ENCODE measurements at regions not wholly inside any gene's neighbourhood (a gene's known extent, or its start where the extent isn't known, plus 50 kb on each side); places are given as distances from the start of the nearest gene placed in this dataset.

- H3K79me2 ChIP-seq (ENCODE audit: insufficient read depth, low read length) = no peaks in the 10 kb centered on the region
- TF ChIP-seq, protein P1, sequence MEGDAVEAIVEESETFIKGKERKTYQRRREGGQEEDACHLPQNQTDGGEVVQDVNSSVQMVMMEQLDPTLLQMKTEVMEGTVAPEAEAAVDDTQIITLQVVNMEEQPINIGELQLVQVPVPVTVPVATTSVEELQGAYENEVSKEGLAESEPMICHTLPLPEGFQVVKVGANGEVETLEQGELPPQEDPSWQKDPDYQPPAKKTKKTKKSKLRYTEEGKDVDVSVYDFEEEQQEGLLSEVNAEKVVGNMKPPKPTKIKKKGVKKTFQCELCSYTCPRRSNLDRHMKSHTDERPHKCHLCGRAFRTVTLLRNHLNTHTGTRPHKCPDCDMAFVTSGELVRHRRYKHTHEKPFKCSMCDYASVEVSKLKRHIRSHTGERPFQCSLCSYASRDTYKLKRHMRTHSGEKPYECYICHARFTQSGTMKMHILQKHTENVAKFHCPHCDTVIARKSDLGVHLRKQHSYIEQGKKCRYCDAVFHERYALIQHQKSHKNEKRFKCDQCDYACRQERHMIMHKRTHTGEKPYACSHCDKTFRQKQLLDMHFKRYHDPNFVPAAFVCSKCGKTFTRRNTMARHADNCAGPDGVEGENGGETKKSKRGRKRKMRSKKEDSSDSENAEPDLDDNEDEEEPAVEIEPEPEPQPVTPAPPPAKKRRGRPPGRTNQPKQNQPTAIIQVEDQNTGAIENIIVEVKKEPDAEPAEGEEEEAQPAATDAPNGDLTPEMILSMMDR (IDR thresholded peaks at IDR 0.05; ENCODE audit: borderline replicate concordance, extremely low read depth, low read length, poor library complexity, severe bottlenecking) = no peak
- TF ChIP-seq EZH2 (IDR thresholded peaks at IDR 0.05; ENCODE audit: borderline replicate concordance, low read depth, low read length, severe bottlenecking) = no peak
- DNase-seq (peak; percentile 19), ATAC-seq (ENCODE audit: insufficient read depth, low read depth) (peak; percentile 95)
- H3K4me1 ChIP-seq (ENCODE audit: insufficient read depth, low read length) = peaks cover 14% of the 10 kb centered on the region
- no peaks in the 10 kb centered on the region for H4K20me1 ChIP-seq (ENCODE audit: insufficient read depth, low read length)
- H3K9me3 ChIP-seq (ENCODE audit: insufficient read depth, low read length, severe bottlenecking) = no peaks in the 10 kb centered on the region
- H3K27ac ChIP-seq (ENCODE audit: low read length) = no peak overlapping the region
- no peaks in the 10 kb centered on the region for H3K36me3 ChIP-seq (ENCODE audit: insufficient read depth, low read length)
- no peaks in the 10 kb centered on the region for H3K27me3 ChIP-seq (ENCODE audit: insufficient read depth, low read length, poor library complexity)
- no peak overlapping the region for H3K4me3 ChIP-seq (ENCODE audit: low read depth in 1 of 2, low read length in 2 of 2)
- H3K9ac ChIP-seq (ENCODE audit: low read depth, low read length) = no peak overlapping the region
- H2AFZ ChIP-seq (ENCODE audit: low read depth, low read length) = no peak overlapping the region
- 0 out of 2 replicates have a peak overlapping the region, but pooled peaks have one; percentile 19 for H3K4me2 ChIP-seq (ENCODE audit: insufficient read depth, low read length)
Observed at GRCh38 chr21:28272272-28272992, 720.2 kb downstream of the LTN1 start.

- no peak for ATAC-seq (ENCODE audit: insufficient read depth, low read depth)
- Histone ChIP-seq H3K4me3 (ENCODE audit: low read depth in 1 of 2, low read length in 2 of 2) (no peak overlapping the region), H3K9ac (ENCODE audit: low read depth, low read length) (no peak overlapping the region), H3K27ac (ENCODE audit: low read length) (no peak overlapping the region), H3K79me2 (ENCODE audit: insufficient read depth, low read length) (no peaks in the 10 kb centered on the region), H3K4me2 (ENCODE audit: insufficient read depth, low read length) (no peak overlapping the region), H3K27me3 (ENCODE audit: insufficient read depth, low read length, poor library complexity) (no peaks in the 10 kb centered on the region), H3K4me1 (ENCODE audit: insufficient read depth, low read length) (peaks cover 14% of the 10 kb centered on the region), H3K36me3 (ENCODE audit: insufficient read depth, low read length) (no peaks in the 10 kb centered on the region), H3K9me3 (ENCODE audit: insufficient read depth, low read length, severe bottlenecking) (no peaks in the 10 kb centered on the region), H2AFZ (ENCODE audit: low read depth, low read length) (no peak overlapping the region), H4K20me1 (ENCODE audit: insufficient read depth, low read length) (no peaks in the 10 kb centered on the region)
- TF ChIP-seq, protein P1 (IDR thresholded peaks at IDR 0.05; ENCODE audit: borderline replicate concordance, extremely low read depth, low read length, poor library complexity, severe bottlenecking) = no peak
- TF ChIP-seq EZH2 (IDR thresholded peaks at IDR 0.05; ENCODE audit: borderline replicate concordance, low read depth, low read length, severe bottlenecking) = no peak
- no peak for DNase-seq
Observed at GRCh38 chr21:28269173-28269572, 723.5 kb downstream of the LTN1 start.

GRCh38 chr21:28268685-28269084 is 724.0 kb downstream of the LTN1 start:
- H3K79me2 ChIP-seq (ENCODE audit: insufficient read depth, low read length) = no peaks in the 10 kb centered on the region
- no peaks in the 10 kb centered on the region for H3K9me3 ChIP-seq (ENCODE audit: insufficient read depth, low read length, severe bottlenecking)
- H3K4me3 ChIP-seq (ENCODE audit: low read depth in 1 of 2, low read length in 2 of 2) = no peak overlapping the region
- no peak for TF ChIP-seq EZH2 (IDR thresholded peaks at IDR 0.05; ENCODE audit: borderline replicate concordance, low read depth, low read length, severe bottlenecking)
- TF ChIP-seq, protein P1 (IDR thresholded peaks at IDR 0.05; ENCODE audit: borderline replicate concordance, extremely low read depth, low read length, poor library complexity, severe bottlenecking) = no peak
- ATAC-seq (ENCODE audit: insufficient read depth, low read depth) (no peak), DNase-seq (no peak)
- no peak overlapping the region for H2AFZ ChIP-seq (ENCODE audit: low read depth, low read length)
- no peak overlapping the region for H3K9ac ChIP-seq (ENCODE audit: low read depth, low read length)
- no peaks in the 10 kb centered on the region for H3K27me3 ChIP-seq (ENCODE audit: insufficient read depth, low read length, poor library complexity)
- no peak overlapping the region for H3K4me2 ChIP-seq (ENCODE audit: insufficient read depth, low read length)
- H4K20me1 ChIP-seq (ENCODE audit: insufficient read depth, low read length) = no peaks in the 10 kb centered on the region
- H3K27ac ChIP-seq (ENCODE audit: low read length) = no peak overlapping the region
- H3K4me1 ChIP-seq (ENCODE audit: insufficient read depth, low read length) = peaks cover 14% of the 10 kb centered on the region
- no peaks in the 10 kb centered on the region for H3K36me3 ChIP-seq (ENCODE audit: insufficient read depth, low read length)
